Dedifferentiated amniotic fluid mesenchymal stem cell (primary cell): ENCODE measurements at regions not wholly inside any gene's neighbourhood (a gene's known extent, or its start where the extent isn't known, plus 50 kb on each side); places are given as distances from the start of the nearest gene placed in this dataset.

Experiments used
- DNase-seq: peaks from one replicate; pipeline ENCODE4 v3.0.0-alpha.2; 2016; ENCODE audit errors: extremely low spot score

GRCh38 chr12:81958406-81958805 lies 199.3 kb upstream of the PPFIA2 start:
- DNase-seq: no peak

GRCh38 chr12:81957631-81958030 lies 198.5 kb upstream of the PPFIA2 start:
- DNase-seq: no peak

GRCh38 chr12:81956468-81956860 lies 197.3 kb upstream of the PPFIA2 start:
- no peak for DNase-seq

GRCh38 chr12:81953541-81953940 lies 194.4 kb upstream of the PPFIA2 start:
- DNase-seq: no peak

GRCh38 chr12:81950871-81951270 lies 191.7 kb upstream of the PPFIA2 start:
- DNase-seq: no peak

GRCh38 chr12:81949841-81950308 lies 190.7 kb upstream of the PPFIA2 start:
- DNase-seq: no peak

GRCh38 chr12:81949416-81949815 lies 190.3 kb upstream of the PPFIA2 start:
- no peak for DNase-seq

- no peak for DNase-seq
Measured at GRCh38 chr12:81944886-81945285, 185.7 kb upstream of the PPFIA2 start.

- no peak for DNase-seq
Measured at GRCh38 chr12:81942594-81942993, 183.4 kb upstream of the PPFIA2 start.

- no peak for DNase-seq
Measured at GRCh38 chr12:81930037-81930436, 170.9 kb upstream of the PPFIA2 start.

GRCh38 chr12:81896771-81897170 lies 137.6 kb upstream of the PPFIA2 start:
- DNase-seq: no peak

GRCh38 chr12:81888961-81889360 lies 129.8 kb upstream of the PPFIA2 start:
- no peak for DNase-seq

GRCh38 chr12:81888106-81888740 lies 129.1 kb upstream of the PPFIA2 start:
- peak; percentile 44 for DNase-seq

- no peak for DNase-seq
Measured at GRCh38 chr12:81874586-81874985, 115.4 kb upstream of the PPFIA2 start.

- no peak for DNase-seq
Measured at GRCh38 chr12:81874166-81874565, 115.0 kb upstream of the PPFIA2 start.

GRCh38 chr12:81872400-81872799 lies 113.2 kb upstream of the PPFIA2 start:
- no peak for DNase-seq

GRCh38 chr12:81866081-81866480 lies 106.9 kb upstream of the PPFIA2 start:
- DNase-seq: no peak

- DNase-seq: no peak
Measured at GRCh38 chr12:81863406-81863805, 104.3 kb upstream of the PPFIA2 start.

- DNase-seq: no peak
Measured at GRCh38 chr12:81859521-81859920, 100.4 kb upstream of the PPFIA2 start.

GRCh38 chr12:81843599-81843998 lies 84.4 kb upstream of the PPFIA2 start:
- no peak for DNase-seq

GRCh38 chr12:81835783-81836182 lies 76.6 kb upstream of the PPFIA2 start:
- DNase-seq: no peak

- DNase-seq: no peak
Measured at GRCh38 chr12:81819991-81820633, 61.0 kb upstream of the PPFIA2 start.

- no peak for DNase-seq
Measured at GRCh38 chr12:81815611-81816010, 56.5 kb upstream of the PPFIA2 start.

- no peak for DNase-seq
Measured at GRCh38 chr12:81811778-81812125, 52.6 kb upstream of the PPFIA2 start.
